ENCODE measurements at regions not wholly inside any gene's neighbourhood (a gene's known extent, or its start where the extent isn't known, plus 50 kb on each side); places are given as distances from the start of the nearest gene placed in this dataset.

DNA sequence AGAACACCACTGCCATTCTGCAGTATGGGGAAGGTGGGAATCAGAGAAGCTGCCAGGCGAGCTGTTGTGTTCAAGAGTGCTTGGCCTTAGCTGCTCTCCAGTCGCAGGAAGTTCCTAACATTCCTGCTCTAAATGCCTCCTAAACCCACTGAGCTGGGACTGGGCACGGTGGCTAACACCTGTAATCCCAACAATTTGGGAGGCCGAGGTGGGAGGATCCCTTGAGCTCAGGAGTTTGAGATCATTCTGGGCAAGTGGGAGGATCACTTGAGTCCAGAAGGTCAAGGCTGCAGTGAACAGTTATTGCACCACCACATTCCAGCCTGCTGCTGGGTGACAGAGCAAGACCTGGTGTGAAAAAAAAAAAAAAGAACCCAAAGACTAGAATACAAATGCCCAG lies 690.3 kb upstream of the FAM241A start:
- Histone ChIP-seq H2AFZ (ENCODE audit: insufficient read depth, low read depth, low read length, poor library complexity, severe bottlenecking) (no peak overlapping the region), H3K79me2 (ENCODE audit: control insufficient read depth, insufficient read depth, low read length) (no peaks in the 10 kb centered on the region), H4K20me1 (ENCODE audit: control insufficient read depth, insufficient read depth, low read length, poor library complexity, severe bottlenecking) (no peaks in the 10 kb centered on the region), H3K9me3 (ENCODE audit: control extremely low read depth in 1 of 3, control insufficient read depth in 2 of 3, insufficient read depth in 1 of 3, low read length in 2 of 3) (peaks cover 0 to 3% (median 0%) of the 10 kb centered on the region in 3 donors), H3K4me1 (ENCODE audit: control insufficient read depth in 2 of 2, insufficient read depth in 2 of 2, low read length in 2 of 2) (no peaks in the 10 kb centered on the region), H3K9ac (ENCODE audit: low read length) (no peak overlapping the region), H3K4me3 (ENCODE audit: control extremely low read depth in 1 of 5, extremely low read depth in 1 of 5, insufficient read depth in 1 of 5, low read depth in 2 of 5, low read length in 4 of 5) (no peak overlapping the region), H3K27me3 (replicated peaks in 1 of 4; ENCODE audit: control extremely low read depth in 1 of 4, control insufficient read depth in 3 of 4, insufficient read depth in 4 of 4, low read length in 3 of 4) (no peaks in the 10 kb centered on the region), H3K4me2 (replicated peaks; ENCODE audit: low read depth, low read length, poor library complexity, severe bottlenecking) (no peak overlapping the region), H3K27ac (ENCODE audit: low read length in 2 of 2) (no peak overlapping the region), H3K36me3 (replicated peaks in 1 of 2; ENCODE audit: control extremely low read depth in 1 of 2, control insufficient read depth in 1 of 2, extremely low read depth in 1 of 2, insufficient read depth in 2 of 2, low read length in 1 of 2) (no peaks in the 10 kb centered on the region)
- intact Hi-C loops (cut with micrococcal nuclease): no loop called here
- DNase-seq (no peak), ATAC-seq (ENCODE audit: low read depth) (no peak)
- H3K27me3 Mint-ChIP-seq: no peaks in the 10 kb centered on the region
- H3K27ac Mint-ChIP-seq: no peak overlapping the region
- H3K4me3 Mint-ChIP-seq: no peak overlapping the region
- no peak for TF ChIP-seq EZH2 (IDR thresholded peaks at IDR 0.05; ENCODE audit: borderline replicate concordance, insufficient read depth, low read depth, low read length, poor library complexity, severe bottlenecking)
- TF ChIP-seq, protein P1, sequence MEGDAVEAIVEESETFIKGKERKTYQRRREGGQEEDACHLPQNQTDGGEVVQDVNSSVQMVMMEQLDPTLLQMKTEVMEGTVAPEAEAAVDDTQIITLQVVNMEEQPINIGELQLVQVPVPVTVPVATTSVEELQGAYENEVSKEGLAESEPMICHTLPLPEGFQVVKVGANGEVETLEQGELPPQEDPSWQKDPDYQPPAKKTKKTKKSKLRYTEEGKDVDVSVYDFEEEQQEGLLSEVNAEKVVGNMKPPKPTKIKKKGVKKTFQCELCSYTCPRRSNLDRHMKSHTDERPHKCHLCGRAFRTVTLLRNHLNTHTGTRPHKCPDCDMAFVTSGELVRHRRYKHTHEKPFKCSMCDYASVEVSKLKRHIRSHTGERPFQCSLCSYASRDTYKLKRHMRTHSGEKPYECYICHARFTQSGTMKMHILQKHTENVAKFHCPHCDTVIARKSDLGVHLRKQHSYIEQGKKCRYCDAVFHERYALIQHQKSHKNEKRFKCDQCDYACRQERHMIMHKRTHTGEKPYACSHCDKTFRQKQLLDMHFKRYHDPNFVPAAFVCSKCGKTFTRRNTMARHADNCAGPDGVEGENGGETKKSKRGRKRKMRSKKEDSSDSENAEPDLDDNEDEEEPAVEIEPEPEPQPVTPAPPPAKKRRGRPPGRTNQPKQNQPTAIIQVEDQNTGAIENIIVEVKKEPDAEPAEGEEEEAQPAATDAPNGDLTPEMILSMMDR (IDR thresholded peaks at IDR 0.05): no peak
- ChIA-PET POLR2A (no interaction called here), CTCF (no interaction called here)
- 81% methylated on average over 3 of the region's 4 CpGs for WGBS (ENCODE audit: insufficient coverage)
- no peaks in the 10 kb centered on the region for H3K9me3 Mint-ChIP-seq (ENCODE audit: insufficient read depth)
- H3K4me1 Mint-ChIP-seq: no peaks in the 10 kb centered on the region

GRCh38 chr4:111464251-111465045 lies 680.8 kb upstream of the FAM241A start:
- Histone ChIP-seq H3K27ac (ENCODE audit: low read length in 2 of 2) (no peak overlapping the region), H3K4me2 (replicated peaks; ENCODE audit: low read depth, low read length, poor library complexity, severe bottlenecking) (no peak overlapping the region), H3K36me3 (replicated peaks in 1 of 2; ENCODE audit: control extremely low read depth in 1 of 2, control insufficient read depth in 1 of 2, extremely low read depth in 1 of 2, insufficient read depth in 2 of 2, low read length in 1 of 2) (no peaks in the 10 kb centered on the region), H3K9ac (ENCODE audit: low read length) (no peak overlapping the region), H3K4me3 (ENCODE audit: control extremely low read depth in 1 of 5, extremely low read depth in 1 of 5, insufficient read depth in 1 of 5, low read depth in 2 of 5, low read length in 4 of 5) (no peak overlapping the region), H3K79me2 (ENCODE audit: control insufficient read depth, insufficient read depth, low read length) (no peaks in the 10 kb centered on the region), H4K20me1 (ENCODE audit: control insufficient read depth, insufficient read depth, low read length, poor library complexity, severe bottlenecking) (no peaks in the 10 kb centered on the region), H3K4me1 (ENCODE audit: control insufficient read depth in 2 of 2, insufficient read depth in 2 of 2, low read length in 2 of 2) (no peaks in the 10 kb centered on the region), H3K9me3 (ENCODE audit: control extremely low read depth in 1 of 3, control insufficient read depth in 2 of 3, insufficient read depth in 1 of 3, low read length in 2 of 3) (peaks cover 0 to 4% (median 3%) of the 10 kb centered on the region in 3 donors), H3K27me3 (replicated peaks in 1 of 4; ENCODE audit: control extremely low read depth in 1 of 4, control insufficient read depth in 3 of 4, insufficient read depth in 4 of 4, low read length in 3 of 4) (no peaks in the 10 kb centered on the region), H2AFZ (ENCODE audit: insufficient read depth, low read depth, low read length, poor library complexity, severe bottlenecking) (no peak overlapping the region)
- intact Hi-C loops (cut with micrococcal nuclease): no loop called here
- ATAC-seq (ENCODE audit: low read depth): no peak
- 95% methylated on average over 4 of the region's 8 CpGs for WGBS (ENCODE audit: insufficient coverage)
- no peak for TF ChIP-seq EZH2 (IDR thresholded peaks at IDR 0.05; ENCODE audit: borderline replicate concordance, insufficient read depth, low read depth, low read length, poor library complexity, severe bottlenecking)
- TF ChIP-seq, protein P1 (IDR thresholded peaks at IDR 0.05): no peak
- H3K27ac Mint-ChIP-seq: no peak overlapping the region
- H3K4me1 Mint-ChIP-seq: no peaks in the 10 kb centered on the region
- H3K27me3 Mint-ChIP-seq: no peaks in the 10 kb centered on the region
- ChIA-PET CTCF (no interaction called here), POLR2A (no interaction called here)
- peaks cover 5% of the 10 kb centered on the region for H3K9me3 Mint-ChIP-seq (ENCODE audit: insufficient read depth)
- H3K4me3 Mint-ChIP-seq: no peak overlapping the region
- DNase-seq: no peak

Measured in B cell (primary cell).